NCI-H128 (cell line): ENCODE measurements at regions not wholly inside any gene's neighbourhood (a gene's known extent, or its start where the extent isn't known, plus 50 kb on each side); places are given as distances from the start of the nearest gene placed in this dataset.

Experiments used
- DNase-seq: peaks from one replicate; lab custom pipeline; 2025; ENCODE audit not compliant: unreplicated experiment; lab: John Stamatoyannopoulos, UW

GRCh38 chr18:44518091-44518615 is 162.5 kb upstream of the SETBP1 start:
- no peak for DNase-seq

- no peak for DNase-seq
Observed at GRCh38 chr18:44518666-44519065, 162.0 kb upstream of the SETBP1 start.

GRCh38 chr18:44520981-44521667 is 159.6 kb upstream of the SETBP1 start:
- DNase-seq = no peak

- no peak for DNase-seq
Observed at GRCh38 chr18:44521668-44522022, 159.0 kb upstream of the SETBP1 start.

GRCh38 chr18:44526705-44527415 is 153.8 kb upstream of the SETBP1 start:
- no peak for DNase-seq

- no peak for DNase-seq
Observed at GRCh38 chr18:44533071-44533470, 147.6 kb upstream of the SETBP1 start.

GRCh38 chr18:44536046-44536445 is 144.6 kb upstream of the SETBP1 start:
- DNase-seq = no peak

- DNase-seq = no peak
Observed at GRCh38 chr18:44536619-44537018, 144.1 kb upstream of the SETBP1 start.

GRCh38 chr18:44537526-44537925 is 143.2 kb upstream of the SETBP1 start:
- no peak for DNase-seq

- DNase-seq = no peak
Observed at GRCh38 chr18:44539926-44540325, 140.8 kb upstream of the SETBP1 start.

- DNase-seq = no peak
Observed at GRCh38 chr18:44541159-44541558, 139.5 kb upstream of the SETBP1 start.

GRCh38 chr18:44541781-44542180 is 138.9 kb upstream of the SETBP1 start:
- no peak for DNase-seq

- no peak for DNase-seq
Observed at GRCh38 chr18:44543387-44543786, 137.3 kb upstream of the SETBP1 start.

GRCh38 chr18:44545359-44545985 is 135.2 kb upstream of the SETBP1 start:
- no peak for DNase-seq

GRCh38 chr18:44546954-44547353 is 133.7 kb upstream of the SETBP1 start:
- DNase-seq = no peak

GRCh38 chr18:44548291-44549221 is 132.1 kb upstream of the SETBP1 start:
- no peak for DNase-seq

- no peak for DNase-seq
Observed at GRCh38 chr18:44552706-44553105, 128.0 kb upstream of the SETBP1 start.

- no peak for DNase-seq
Observed at GRCh38 chr18:44556296-44556695, 124.4 kb upstream of the SETBP1 start.

- no peak for DNase-seq
Observed at GRCh38 chr18:44557616-44558151, 123.0 kb upstream of the SETBP1 start.

GRCh38 chr18:44558767-44559166 is 121.9 kb upstream of the SETBP1 start:
- DNase-seq = no peak

GRCh38 chr18:44562986-44563385 is 117.7 kb upstream of the SETBP1 start:
- DNase-seq = no peak
